NCI-H1417 treated with DMSO at 0.1 percent for 48 hours (cell line): ENCODE measurements at regions not wholly inside any gene's neighbourhood (a gene's known extent, or its start where the extent isn't known, plus 50 kb on each side); places are given as distances from the start of the nearest gene placed in this dataset.
A peak's percentile ranks its signal among the peaks of the same experiment; 100 is the strongest.

Experiments
- DNase-seq: peaks from one replicate; lab custom pipeline; 2025; lab: John Stamatoyannopoulos, UW

DNA sequence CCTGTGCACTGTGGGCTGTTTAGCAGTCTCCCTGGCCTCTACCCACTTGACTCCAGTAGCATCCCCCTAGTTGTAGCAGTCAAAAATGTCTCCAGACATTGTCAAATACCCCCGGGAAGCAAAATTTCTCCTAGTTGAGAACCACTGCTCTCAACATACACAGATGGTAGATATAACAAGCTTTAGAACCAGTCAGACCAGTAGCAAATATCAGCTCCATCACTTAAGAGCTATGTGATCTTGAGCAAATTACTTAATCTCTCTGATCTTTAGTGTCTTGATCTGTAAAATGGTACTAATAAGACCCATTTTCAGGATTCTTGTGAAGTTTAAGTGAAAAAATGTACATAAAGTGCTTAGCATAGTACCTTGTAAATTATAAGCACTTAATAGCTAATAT is 96.2 kb downstream of the DUSP6 start:
- DNase-seq, result no peak

DNA sequence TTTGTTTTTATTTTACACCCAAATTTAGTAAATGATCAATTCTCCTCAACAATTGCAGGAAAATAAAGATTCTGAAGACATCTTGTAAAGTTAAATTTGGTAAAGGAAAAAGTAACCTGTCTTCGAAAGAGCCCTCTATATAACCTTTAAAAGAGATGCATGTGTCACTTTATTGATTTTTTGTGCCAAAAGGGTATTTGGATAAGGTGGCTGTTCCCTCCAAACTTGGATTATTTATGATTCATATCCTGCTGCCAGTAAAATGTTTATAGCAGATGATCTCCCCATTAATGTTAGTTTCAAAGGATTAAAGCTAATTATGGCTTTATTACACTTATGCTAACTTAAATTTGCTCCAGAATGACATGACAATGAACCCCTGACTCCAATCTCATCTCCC is 98.8 kb downstream of the DUSP6 start:
- DNase-seq, result no peak

DNA sequence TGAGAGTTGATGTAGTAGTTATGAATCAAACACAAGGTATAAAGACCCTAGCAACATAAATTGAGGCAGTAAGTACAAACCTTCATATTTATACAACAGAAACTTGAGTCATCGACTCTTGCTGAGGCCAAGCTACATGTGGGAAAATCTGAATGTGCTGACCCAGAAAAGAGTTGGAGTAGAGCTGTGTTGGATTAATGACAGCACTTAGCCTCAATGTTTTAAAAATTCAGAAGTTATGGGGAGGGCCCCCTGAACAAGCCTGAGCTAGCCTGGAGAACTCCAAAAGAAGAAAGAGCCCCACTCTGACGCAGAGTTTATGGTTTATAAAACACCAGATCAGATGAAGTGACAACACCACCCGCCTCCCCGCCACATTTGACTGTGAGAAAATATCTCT is 100.0 kb downstream of the DUSP6 start:
- no peak for DNase-seq

DNA sequence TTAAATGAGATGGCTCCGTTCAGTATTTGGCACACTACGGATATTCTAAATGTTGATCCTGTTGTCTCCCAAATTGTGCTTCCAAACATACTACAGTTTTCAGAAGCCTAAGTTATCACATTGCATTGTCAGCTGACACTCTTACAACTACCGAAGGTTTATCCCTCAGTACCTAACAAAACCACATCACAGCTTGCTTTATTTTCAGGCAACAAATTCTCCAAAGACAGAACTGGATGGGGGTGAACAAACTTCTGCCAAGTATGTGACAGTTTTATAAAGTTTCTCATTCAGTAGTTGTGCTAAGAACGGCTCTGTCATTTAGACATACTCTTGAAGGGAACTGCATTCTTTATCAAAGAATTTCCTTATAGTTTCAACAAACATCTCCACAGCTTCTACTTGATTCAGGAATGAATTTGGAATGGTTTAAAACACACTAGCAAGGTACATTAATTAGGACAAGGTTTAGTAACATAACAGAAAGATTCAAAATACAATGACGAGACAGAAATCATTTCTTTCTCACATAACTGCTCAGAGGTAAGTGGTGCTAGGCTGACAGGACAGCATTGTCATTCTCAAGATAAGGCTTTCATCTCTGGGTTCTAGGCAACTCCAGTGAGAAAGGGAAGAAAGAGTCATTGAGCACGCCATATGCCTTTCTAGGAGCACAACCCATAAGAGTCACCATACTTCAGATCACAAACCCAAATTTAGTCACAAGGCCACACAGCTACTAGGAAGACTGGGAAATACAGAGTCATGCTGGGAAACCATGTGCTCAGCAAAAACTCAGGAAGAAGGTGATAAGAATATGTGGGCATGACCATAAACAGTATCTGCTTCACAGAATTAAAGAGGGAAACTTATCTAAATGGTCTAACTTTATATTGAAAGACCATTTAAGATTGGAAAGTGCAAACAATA is 100.7 kb downstream of the DUSP6 start:
- DNase-seq, result no peak

DNA sequence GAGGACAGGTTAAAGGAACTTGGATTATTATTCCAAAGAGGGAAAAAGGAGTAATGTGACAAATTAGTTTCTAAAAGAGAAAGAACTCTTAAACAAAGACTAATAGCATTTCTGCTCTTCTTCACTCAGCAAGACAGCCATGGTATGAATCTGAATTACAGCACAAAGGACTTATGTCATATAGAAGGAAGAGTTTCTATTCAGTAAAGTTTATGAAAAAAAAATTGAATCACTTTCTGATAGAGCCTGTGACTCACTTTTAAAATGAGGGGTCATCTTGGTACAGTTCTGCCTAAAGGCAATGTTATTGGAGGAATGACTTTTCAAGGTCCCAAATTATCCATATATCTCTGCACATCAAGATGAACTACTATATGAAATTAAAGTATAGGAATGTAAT is 101.7 kb downstream of the DUSP6 start:
- DNase-seq, result no peak

DNA sequence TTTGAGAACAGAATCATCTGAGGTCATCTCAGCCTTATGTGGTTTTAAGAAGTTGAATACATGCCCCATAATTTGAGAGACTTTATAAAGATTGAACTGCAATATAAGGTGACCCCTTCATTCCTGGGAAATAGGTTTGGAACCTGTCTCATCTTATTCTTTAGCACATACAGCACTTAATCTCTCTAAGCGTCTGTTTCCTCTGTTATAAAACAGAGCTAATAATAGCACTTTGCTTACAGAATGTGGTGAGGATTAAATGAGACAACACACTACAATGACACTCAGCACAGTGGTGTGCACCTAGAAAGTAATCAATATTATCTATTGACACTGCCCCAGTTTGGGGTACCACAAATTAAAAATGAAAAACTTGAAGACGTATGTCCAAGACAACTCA is 102.1 kb downstream of the DUSP6 start:
- DNase-seq, result no peak

DNA sequence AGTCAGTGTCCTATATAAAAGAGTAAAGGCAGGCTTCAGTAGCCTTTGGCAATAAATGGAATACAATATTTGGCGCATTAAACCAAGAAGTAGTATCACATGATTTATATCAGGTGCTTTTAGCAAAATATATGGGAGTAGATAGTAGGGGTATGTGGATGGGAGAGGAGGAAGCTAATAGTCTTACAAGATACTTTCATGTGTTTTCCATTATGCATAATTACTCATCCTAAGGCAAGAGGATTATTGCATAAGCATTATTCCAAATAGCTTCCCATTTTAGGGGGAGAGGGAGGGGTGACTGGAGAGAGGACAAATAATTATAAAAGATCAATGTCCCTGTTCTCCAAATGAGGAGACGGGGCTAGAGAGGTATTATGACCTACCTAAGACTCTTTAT is 104.3 kb downstream of the DUSP6 start:
- DNase-seq, result no peak

DNA sequence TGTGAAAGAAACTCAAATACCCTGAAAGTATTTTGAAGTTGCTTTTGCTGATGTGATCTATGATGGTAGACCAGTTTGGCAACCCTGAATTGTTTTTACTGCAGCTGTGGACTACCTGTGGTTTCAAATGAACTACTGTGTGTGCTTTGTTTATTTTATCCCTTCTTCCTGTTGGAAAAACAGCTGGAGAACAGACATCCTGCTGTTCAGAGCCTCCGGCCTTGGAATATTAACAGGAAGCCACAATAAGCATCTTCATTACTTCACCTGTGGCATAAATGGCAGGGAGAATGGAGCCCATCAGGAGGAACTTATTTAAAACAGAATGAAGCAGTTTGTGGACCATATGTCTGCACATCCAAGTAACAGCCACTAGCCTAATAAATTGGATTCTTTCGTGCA is 104.8 kb downstream of the DUSP6 start:
- DNase-seq, result peak; percentile 68

DNA sequence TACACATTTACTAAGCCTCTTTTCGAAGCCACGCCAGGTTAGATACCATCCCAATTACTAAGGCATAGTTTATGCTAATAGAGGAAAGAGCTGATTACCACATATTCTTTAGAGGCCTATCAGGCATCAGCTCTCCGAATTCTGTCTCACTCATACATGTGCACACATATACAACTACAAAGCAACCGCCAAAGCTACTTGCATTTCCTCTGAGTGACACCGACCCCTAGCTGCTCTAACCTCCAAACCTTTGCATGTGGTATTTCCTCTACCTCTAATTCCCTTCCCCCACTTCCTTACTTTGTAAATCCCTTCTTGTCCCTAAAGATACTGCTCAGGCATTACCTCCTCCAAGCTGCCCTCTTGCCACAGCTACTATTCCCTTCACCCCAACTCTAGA is 107.2 kb downstream of the DUSP6 start:
- no peak for DNase-seq

DNA sequence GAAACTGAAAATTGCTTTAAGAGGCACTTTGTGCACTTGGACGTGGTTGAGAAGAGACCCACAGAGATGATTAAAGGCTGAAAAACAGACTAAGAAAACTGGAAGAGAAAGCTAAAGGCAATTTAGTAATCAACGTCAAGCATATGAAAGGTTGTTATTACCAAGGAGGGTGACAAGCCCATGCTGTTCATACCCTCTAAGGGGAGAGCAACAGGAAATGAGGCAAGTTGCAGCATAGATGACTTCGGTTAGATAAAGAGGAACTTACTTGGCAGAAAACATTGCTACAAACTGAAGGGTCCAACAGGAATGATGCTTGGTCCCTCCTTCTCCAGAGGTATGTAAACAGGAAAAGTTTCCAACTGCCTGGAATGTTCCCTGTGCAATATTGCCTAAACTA is 107.8 kb downstream of the DUSP6 start:
- no peak for DNase-seq

DNA sequence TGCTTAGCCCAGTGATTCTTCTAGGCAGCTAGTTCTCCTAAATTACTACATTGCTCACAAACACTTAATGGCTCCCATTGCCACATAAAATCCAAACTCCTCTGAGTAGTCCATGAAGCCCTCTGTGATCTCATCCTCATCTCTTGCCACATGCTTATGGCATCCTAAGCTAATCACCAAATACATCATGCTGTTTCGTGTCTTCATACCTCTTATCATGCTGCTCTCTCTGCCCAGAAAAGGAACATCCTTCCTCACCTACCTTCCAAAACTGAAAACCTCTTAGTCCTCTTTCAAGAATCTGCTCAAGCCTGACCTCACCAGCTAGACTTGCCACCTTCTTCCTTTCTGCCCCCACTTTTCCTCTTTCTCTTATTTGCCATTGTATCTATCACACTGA is 108.5 kb downstream of the DUSP6 start:
- DNase-seq, result no peak

DNA sequence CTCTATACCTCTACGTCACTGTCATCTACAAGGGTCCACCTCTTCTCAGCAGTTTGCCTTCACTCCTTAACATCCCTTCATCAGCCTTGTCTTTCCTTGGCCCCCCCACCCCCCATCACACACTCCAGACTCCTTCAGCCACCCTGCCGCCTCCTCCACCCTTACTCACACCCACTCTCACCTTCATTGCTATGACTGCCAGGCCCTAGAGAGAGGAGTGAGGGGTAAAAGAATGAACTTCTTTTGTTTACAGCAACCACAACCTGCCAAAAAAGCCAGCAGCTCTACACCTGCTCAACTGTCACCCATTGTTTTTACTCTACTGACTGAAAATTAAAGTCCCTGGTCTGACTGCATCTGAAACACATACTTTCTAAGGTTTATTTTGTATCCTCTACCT is 112.8 kb downstream of the DUSP6 start:
- no peak for DNase-seq

DNA sequence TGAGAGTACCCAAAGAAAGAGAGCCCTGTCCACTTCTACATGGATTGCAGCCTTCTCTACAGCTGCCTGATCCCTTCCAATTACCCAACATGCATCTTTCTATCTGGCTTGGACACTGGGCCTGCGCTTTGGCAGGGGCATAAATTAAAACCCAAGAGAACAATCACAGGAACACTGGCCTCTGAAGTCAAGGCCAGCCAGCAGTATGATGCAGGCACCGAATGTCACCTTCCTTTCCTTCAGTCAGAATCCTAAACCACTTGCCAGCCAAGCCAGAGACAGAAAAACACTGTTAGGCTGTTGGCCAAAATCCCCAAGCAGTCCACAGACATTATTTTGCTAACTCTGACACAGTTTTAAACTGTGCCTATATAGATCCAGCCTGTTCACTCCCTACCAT is 113.7 kb downstream of the DUSP6 start:
- DNase-seq, result no peak

DNA sequence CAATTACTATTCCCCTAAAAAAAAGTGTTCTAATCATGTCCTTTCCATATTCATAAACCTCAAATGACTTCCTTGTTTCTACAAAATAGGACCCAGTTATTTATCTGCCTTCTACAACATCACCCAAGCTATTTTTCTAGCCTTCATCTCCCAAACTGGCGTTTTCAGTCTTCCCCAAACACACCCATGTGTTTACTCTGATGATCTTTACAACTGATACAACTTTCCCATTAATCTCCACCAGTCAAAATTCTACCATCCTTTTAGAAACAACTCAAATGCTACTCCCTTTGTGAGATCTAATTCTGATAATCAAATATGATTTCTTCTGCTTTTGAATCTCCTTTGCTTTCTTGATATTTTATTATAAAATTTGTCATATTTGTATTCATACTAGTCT is 114.5 kb downstream of the DUSP6 start:
- no peak for DNase-seq

DNA sequence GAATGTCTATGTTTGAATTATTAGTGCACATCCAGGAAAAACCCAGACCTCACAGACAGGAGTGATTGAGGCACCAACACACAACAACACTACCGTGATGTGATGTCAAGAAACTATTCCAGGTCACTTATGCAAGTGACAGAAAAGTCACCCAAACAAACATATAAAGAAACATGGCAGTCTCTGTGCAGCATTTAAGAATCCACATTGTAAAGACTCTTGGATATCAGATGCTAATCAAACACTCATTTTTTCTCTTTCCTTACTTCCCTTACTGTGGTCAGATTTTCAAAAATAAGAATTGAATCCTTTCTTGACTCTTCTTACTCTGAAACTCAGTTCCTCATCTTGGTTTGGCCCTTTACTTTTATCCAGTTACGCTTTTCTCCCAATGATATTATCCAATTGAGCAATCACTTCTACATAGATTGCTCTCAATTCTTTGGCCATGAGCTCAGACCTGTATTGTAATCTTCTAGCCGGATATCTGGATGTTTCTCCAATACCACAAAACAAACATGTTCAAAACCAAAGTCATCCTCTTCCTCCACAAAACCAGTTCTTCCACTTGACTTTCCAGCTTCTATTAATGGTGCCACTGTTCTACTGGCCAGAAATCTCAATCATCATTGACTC is 115.4 kb downstream of the DUSP6 start:
- DNase-seq, result no peak

DNA sequence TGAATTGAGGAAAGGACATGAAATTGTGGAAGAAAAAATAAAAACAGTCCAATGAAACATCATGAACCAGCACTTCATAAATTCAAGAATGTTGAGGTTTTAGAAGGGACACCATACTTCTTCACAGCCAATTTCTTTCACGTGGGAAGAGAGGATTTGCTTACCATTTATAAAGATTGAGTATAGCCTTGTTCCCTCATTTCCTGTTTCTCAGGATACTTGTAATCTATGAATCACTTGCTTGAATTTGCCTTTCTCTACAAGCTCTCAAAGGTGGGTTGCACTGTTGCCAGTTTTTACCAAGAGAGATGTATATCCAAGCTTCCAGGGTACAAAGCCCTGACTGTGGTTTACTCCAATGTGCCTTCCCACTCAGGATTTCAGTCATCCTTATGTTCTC is 116.1 kb downstream of the DUSP6 start:
- DNase-seq, result no peak

DNA sequence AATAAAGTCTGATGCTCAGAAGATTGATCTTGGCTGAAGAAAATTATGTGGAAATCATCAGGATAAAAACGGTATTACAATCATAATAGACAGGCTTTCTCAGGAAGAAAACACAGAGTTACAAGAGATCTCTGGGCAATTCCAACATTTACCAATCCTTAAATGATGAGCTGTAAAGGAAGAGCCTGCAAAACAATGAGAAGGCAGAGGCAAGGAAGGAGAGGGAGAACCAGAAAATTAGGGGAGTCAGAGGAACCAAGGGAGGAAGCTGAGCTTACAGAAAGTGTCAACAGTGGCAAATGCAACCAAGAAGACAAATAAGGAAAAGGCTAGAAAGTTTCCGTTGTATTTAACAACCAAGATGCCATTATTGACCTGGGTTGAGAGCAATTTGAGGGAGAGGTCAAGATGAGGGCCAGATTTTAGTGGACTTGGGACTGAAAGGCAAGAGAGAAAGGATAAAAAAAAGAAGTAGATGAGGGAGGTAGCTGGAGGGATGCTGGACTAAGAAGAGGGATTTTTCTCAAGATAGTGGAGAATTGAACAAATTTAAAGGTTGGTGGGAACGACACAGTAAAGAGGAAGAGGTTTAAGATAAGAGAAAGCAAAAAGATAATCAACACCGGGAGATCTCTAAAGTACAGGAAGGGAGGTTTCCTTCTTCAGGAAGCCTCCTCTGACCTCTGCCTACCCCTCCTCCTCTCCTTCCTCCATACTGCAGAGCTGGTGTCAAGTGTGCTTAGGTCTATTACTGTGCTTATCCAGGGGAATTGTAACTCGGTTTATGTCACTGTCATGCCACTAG is 116.9 kb downstream of the DUSP6 start:
- DNase-seq, result no peak

DNA sequence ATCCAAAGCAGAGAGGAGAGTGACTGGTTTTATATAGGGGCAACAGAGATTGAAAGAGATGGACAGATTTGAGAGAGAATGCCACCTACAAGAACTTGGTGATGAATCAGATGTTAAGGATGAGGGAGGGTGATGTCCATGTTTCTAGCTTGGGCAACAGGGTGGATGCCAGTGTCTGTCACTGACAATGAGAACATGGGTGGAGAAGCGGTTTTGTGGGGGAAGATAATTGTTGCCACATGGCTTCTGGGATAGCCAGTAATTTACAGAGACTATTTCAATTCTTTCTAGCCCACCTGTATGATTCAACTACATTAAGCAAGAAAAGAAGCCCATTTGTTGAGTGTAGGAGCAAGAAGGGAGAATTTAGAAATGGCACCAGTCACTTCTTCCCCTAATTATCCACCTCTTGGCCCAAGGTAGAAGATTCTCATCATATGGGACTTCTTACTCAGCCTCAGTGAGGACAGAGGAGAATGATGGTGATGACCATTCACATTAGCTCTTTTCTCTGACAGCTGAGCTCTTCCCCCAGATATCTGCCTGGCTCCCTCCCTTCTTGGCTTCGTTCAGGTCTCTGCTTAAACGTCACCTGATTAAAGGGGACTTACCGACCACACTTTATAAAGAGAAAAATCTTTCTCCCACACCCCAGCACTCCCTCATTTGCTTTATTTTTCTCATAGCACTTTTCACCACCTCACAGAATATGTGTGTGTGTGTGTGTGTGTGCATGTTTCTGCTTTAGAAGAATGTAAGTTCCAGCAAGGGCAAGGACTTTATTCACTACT is 117.8 kb downstream of the DUSP6 start:
- DNase-seq, result no peak

DNA sequence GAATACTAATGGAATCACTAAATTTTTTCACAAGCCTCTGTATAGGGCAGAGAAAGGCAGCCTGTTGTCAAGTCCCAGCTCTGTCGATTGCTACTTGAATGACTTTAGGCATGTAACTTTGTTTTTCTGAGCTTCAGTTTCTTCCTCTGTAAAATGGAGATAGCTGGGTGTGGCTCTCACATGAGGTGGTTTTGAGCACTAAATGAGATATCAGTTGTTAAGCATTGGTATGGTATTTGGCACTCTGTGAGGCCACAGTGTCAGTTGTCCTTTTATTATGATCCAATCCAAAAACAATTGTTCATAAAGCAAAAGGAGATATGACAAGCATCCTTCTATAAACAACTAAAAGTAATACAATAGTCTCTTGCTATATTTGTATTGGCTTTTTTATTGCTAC is 120.6 kb downstream of the DUSP6 start:
- DNase-seq, result no peak

DNA sequence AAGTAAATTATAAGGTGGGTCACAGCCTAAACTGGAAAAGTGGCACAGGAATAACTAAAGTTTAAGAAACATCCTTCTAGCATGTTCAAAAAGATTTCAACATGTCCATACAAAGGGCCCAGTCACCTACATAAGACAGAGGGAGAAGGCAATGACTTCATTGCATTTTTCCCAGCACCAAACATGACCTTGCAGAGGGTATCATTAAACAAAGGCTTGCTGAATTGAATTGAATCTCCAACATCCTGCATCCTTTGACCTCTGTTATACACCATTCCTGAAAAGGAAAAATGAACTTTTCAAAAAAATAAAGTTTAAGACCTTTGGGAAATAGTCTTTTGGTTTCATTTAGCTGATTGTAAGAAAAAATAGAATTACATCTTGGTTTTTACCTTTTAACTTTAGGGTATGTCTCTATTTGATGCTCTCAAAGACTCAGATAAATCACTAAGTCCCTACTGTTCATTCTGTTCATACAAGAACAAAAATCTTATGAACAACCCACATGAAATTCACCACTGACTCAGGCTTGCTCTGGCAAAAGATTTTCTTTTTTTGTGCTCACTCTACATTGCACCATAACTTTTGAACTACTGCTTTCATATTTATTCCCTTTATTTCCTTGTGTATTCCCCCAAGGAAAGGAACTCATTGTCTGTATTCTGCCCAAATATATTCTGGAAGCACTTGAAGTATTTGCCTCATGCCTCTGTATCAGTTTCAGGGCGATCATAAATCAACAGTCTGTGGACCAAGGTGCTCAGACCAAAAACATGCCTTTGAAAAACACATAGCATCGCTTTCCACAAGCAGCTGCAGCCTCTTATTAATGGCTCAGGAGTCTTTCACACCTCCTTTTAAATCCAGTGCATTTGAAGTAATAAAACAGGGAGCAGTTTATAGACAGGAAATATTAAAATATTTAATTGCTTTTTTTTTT is 121.7 kb downstream of the DUSP6 start:
- no peak for DNase-seq

DNA sequence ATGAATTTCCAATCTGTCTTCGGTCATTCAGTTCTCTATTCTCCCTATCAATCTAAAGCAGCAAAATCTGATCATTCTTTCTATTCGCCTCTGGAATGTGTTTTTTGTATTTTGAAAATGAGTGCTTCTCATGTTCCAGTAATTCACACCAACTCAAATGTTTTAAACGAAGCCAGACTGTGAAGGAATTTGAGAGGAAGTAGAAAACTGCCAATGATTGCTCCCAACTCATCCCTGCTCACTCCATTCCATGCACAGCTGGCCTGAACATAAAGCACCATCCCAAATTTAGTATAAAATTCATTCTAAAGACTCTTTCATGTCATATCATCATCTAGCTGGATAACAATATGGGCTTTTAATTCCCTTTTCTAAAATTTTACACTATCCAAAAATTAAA is 123.8 kb downstream of the DUSP6 start:
- DNase-seq, result no peak
